GM06990 (cell line): ENCODE measurements at regions not wholly inside any gene's neighbourhood (a gene's known extent, or its start where the extent isn't known, plus 50 kb on each side); places are given as distances from the start of the nearest gene placed in this dataset.

Source experiments
- DNase-seq: peaks from one replicate; pipeline ENCODE4 v3.0.0-alpha.2; 2011; ENCODE audit not compliant: insufficient read length; ENCODE audit errors: extremely low read depth
- H3K27me3 ChIP-seq: replicated peaks from 2 replicates; pipeline ENCODE4 v1.6.0; 2011; ENCODE audit warnings: low read length; ENCODE audit not compliant: control insufficient read depth, insufficient read depth
- H3K36me3 ChIP-seq: 2 replicates; pipeline ENCODE4 v1.5.1; 2011; ENCODE audit warnings: low read length; ENCODE audit not compliant: control insufficient read depth, insufficient read depth
- H3K4me3 ChIP-seq: replicated peaks from 2 replicates; pipeline ENCODE4 v1.5.1; 2011; ENCODE audit warnings: low read depth, mild to moderate bottlenecking, control low read depth, low read length
- TF ChIP-seq, protein P1 (sequence below): IDR thresholded peaks from 2 replicates; pipeline ENCODE4 v1.5.1; 2011; ENCODE audit warnings: low read length, control low read depth, mild to moderate bottlenecking, inconsistent platforms; ENCODE audit not compliant: insufficient read depth, poor library complexity, severe bottlenecking

DNA sequence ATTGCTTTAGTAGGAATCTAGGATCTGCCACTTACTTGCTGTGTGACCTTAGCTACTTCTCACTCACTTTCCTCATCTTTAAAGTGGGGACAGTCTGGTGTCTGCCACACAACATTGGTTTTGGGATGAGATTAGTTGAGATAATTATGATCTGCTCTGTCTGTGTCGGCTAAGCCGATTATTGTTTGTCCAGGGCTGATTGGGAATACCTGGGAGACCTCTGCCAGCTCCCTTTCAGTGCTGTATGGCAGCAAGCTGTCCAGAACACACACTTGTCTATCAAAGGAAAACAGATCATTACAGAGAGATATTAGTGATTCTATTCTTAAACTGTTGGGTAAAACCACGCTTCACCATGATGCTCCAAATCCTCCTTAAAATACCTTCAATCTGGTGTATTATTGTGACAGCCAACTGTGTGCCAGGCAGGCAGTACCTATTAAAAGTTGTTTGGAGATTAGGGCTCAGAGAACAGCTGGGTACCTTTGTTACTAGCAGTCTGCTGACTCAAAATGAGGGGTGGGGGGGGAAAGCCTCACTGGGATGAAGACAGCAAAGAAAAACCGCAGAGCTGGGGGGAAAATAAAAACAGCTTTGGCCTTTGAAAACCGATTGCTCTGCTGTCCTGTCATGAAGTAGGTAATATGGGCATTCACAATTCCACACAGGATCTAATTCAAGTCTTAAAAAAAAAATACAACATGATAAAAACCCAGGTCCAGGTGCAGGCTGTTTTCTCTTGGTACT, 458.4 kb upstream of the C9orf72 start:
- DNase-seq = no peak
- Histone ChIP-seq H3K4me3 (no peak overlapping the region), H3K27me3 (no peaks in the 10 kb centered on the region), H3K36me3 (no peaks in the 10 kb centered on the region)
- TF ChIP-seq, protein P1, sequence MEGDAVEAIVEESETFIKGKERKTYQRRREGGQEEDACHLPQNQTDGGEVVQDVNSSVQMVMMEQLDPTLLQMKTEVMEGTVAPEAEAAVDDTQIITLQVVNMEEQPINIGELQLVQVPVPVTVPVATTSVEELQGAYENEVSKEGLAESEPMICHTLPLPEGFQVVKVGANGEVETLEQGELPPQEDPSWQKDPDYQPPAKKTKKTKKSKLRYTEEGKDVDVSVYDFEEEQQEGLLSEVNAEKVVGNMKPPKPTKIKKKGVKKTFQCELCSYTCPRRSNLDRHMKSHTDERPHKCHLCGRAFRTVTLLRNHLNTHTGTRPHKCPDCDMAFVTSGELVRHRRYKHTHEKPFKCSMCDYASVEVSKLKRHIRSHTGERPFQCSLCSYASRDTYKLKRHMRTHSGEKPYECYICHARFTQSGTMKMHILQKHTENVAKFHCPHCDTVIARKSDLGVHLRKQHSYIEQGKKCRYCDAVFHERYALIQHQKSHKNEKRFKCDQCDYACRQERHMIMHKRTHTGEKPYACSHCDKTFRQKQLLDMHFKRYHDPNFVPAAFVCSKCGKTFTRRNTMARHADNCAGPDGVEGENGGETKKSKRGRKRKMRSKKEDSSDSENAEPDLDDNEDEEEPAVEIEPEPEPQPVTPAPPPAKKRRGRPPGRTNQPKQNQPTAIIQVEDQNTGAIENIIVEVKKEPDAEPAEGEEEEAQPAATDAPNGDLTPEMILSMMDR = no peak

DNA sequence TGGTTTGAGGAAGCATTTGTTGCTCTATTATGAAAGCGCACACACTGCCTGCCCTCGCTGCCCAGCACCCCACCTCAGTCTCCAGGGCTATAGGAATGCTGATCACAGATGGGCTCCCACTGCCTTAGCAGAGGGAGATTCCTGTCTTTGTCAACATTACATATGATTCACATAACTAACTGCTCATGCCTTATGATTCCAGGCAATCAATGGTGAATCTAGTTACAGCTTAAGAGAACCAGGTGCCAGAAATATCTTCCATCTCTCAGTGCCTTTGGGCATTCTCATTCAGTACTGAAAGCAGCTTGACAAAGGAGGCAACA, 458.9 kb upstream of the C9orf72 start:
- no peak overlapping the region for H3K4me3 ChIP-seq
- H3K36me3 ChIP-seq = no peaks in the 10 kb centered on the region
- TF ChIP-seq, protein P1 = no peak
- no peaks in the 10 kb centered on the region for H3K27me3 ChIP-seq
- no peak for DNase-seq

DNA sequence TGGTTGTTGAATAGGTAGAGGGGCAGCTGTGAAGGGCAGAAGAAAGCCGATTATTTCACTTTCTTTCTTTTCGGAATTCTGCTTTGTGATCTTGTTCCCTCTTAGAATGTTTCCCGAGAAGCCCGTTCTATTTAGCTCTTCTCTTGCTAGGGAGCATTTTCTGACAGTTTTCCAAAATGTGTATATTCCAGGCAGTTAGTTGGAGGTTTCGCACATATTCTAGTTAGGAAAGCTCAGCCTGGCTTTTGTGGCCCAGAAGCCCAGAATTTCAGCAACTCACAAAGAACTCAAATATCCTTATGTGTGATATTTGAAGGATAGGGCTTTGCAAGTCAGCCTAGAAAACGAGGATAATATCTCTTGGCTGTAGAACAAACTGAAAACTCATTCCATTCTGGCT, 461.0 kb upstream of the C9orf72 start:
- H3K27me3 ChIP-seq = no peaks in the 10 kb centered on the region
- H3K36me3 ChIP-seq = no peaks in the 10 kb centered on the region
- no peak for DNase-seq
- TF ChIP-seq, protein P1 = no peak
- no peak overlapping the region for H3K4me3 ChIP-seq

DNA sequence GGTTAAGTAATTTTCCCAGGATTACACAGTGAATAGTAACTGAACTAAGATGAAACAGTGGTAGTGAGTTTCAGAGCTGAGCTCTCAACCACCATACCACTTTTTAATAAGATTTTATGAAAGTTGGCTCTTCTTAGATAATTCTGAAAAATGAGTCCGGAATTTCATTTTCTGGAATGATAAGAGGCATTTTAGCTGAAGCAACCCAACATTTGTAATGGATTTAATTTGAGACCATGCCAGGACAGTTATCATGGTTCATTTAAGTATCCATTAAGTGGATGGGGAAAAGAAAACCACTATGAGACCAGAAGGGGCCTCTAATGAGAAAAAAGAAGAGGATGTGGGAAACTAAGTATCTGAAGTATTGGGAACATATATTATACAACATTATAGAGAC, 464.7 kb upstream of the C9orf72 start:
- no peaks in the 10 kb centered on the region for H3K27me3 ChIP-seq

DNA sequence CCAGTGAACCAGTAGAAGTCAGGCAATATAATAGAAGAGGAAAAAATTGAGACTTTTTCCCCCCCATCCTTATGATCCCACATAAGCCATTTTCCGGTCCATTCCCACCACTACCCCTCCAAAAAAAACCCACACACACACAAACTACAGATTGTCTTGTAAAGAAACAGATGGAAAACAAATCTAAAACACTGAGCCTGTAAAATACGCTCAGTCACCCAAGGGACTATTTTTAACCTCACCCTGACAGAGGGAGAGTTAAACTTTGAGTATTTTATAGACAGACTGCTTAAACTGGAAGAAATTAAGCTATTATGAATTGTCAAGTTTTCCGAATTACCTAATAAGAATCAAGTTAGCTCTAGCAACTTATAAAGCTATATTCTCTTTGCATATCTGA, 471.8 kb upstream of the C9orf72 start:
- TF ChIP-seq, protein P1 = no peak
- Histone ChIP-seq H3K4me3 (no peak overlapping the region), H3K27me3 (no peaks in the 10 kb centered on the region), H3K36me3 (no peaks in the 10 kb centered on the region)
- no peak for DNase-seq

More for the DNA sequence above, 464.7 kb upstream of the C9orf72 start:
- TF ChIP-seq, protein P1 = no peak
- no peak for DNase-seq
- no peaks in the 10 kb centered on the region for H3K36me3 ChIP-seq
- H3K4me3 ChIP-seq = no peak overlapping the region

DNA sequence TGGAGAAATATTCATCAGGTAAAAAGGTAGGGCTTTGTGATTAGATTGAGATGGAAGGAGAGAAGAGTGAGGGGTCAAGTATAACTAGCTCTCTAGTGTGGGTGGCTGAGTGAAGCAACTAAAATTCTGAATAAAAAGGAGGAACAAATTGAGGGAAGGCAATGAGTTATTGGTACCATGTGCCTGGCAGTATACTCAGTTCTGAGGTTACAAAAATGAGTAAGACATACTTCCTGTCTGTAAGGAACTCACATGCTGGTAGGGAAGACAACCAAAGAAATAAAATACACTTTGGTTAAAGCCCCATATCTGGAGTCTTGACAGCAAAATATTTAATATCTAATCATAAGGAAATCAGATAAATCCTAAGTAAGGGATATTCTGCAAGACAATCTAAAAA, 476.8 kb upstream of the C9orf72 start:
- no peaks in the 10 kb centered on the region for H3K36me3 ChIP-seq
- no peak for DNase-seq
- TF ChIP-seq, protein P1 = no peak
- no peak overlapping the region for H3K4me3 ChIP-seq
- no peaks in the 10 kb centered on the region for H3K27me3 ChIP-seq
